Heart right ventricle (tissue), 16 donors: ENCODE measurements at regions not wholly inside any gene's neighbourhood (a gene's known extent, or its start where the extent isn't known, plus 50 kb on each side); places are given as distances from the start of the nearest gene placed in this dataset.
"Not testable (repeated sequence)": the region's sequence is repeated elsewhere in the genome, so short reads cannot be mapped to it uniquely, and the experiment has no call there.

Source experiments
- ATAC-seq, 8 donors: fragments of 200-7000 bp; cut with Tn5 transposase; one replicate each; pipeline ENCODE4 v1.9.1; 2020; ENCODE audit warnings: mild to moderate bottlenecking in 8 of 8, moderate library complexity in 8 of 8, moderate number of reproducible peaks in 1 of 8
- DNase-seq, 2 donors: peaks; one replicate each; pipeline ENCODE4 v3.0.0-alpha.2; 2020
- H3K27ac ChIP-seq, 10 donors: fragments of 200-600 bp; sonication (generic) in 2 of 10; one replicate each; pipeline versions ENCODE4 v1.5.0 to v1.8.0; 2020 to 2022; ENCODE audit warnings: mild to moderate bottlenecking in 3 of 10
- H3K27me3 ChIP-seq, 7 donors: fragments of 200-600 bp; one replicate each; pipeline ENCODE4 v1.8.0; 2021 to 2022; ENCODE audit warnings: mild to moderate bottlenecking in 2 of 7
- H3K36me3 ChIP-seq, 9 donors: fragments of 200-600 bp; sonication (generic) in 1 of 9; one replicate each; pipeline versions ENCODE4 v1.5.0 to v1.8.0; 2020 to 2022; ENCODE audit warnings: mild to moderate bottlenecking in 2 of 9
- H3K4me1 ChIP-seq, 9 donors: fragments of 200-600 bp; sonication (generic) in 1 of 9; one replicate each; pipeline versions ENCODE4 v1.5.0 to v1.8.0; 2020 to 2022; ENCODE audit warnings: mild to moderate bottlenecking in 4 of 9
- H3K4me3 ChIP-seq, 10 donors: fragments of 200-600 bp; sonication (generic) in 2 of 10; one replicate each; pipeline versions ENCODE4 v1.5.0 to v1.8.0; 2020 to 2022; ENCODE audit warnings: mild to moderate bottlenecking in 7 of 10, moderate library complexity in 2 of 10
- H3K9me3 ChIP-seq, 11 donors: fragments of 200-600 bp in 10 of 11; sonication (generic) in 2 of 11; one replicate each; pipeline versions ENCODE4 v1.5.0 to v1.8.0; 2013 to 2022; ENCODE audit warnings: mild to moderate bottlenecking in 2 of 11, control low read depth in 1 of 11, moderate library complexity in 1 of 11
- WGBS, 2 donors: extraction: QIAGEN DNeasy Blood & Tissue Kit; methylation state at CpG; one replicate each; pipeline ENCODE4 v1.1.7; 2013; ENCODE audit warnings: inconsistent platforms in 1 of 2; 5-methylcytosine and 5-hydroxymethylcytosine counted together
- intact Hi-C, 10 donors: fragments of 100-400 bp; cut with DNase I; formaldehyde crosslinking; loops; one replicate each; pipeline versions ENCODE4 v1.11.1 to v1.14.2; 2022
- TF ChIP-seq, protein P1 (sequence below), 9 donors: fragments of 200-600 bp; sonication (generic) in 2 of 9; IDR thresholded peaks; one replicate each; pipeline versions ENCODE4 v1.5.0 to v1.8.0; 2021 to 2022; ENCODE audit warnings: antibody characterized with exemption in 9 of 9, mild to moderate bottlenecking in 5 of 9, moderate library complexity in 1 of 9
- donor health status: Arrhythmogenic right ventricular cardiomyopathy.
- donor health status: ischemic (EF 13 %, LVEDD 7.1; RV severe dilation, severe dysfunction).
- donor health status: healthy with polysubstance abuse.
- donor health status: DM: no; HTN: yes; CAD: no.
- donor health status: DM: no; HTN: no; CAD: no.
- donor health status: ischemic (EF 25% LVEDD 6.9; RV normal size, moderate dysfunction).
- donor health status: ischemic (EF 25% LVEDD 5.7; RV mildly dilated, moderate dysfunction).
- donor health status: healthy.
- donor health status: DM: yes; HTN: yes; CAD: no.
- donor health status: Ischemic cardiomyopathy.
- donor health status: ischemic (EF 35%, LVEDD 5.7; RV mildly dilated, moderate dysfunction).
- donor health status: nonischemic (EF 11% LVEDD 7.7; RV severe dilation, severe dysfunction).
- donor health status: DM: yes; HTN: yes; CAD: no.
- donor health status: PGD.
- donor health status: ischemic (EF 29% LVEDD 5.4; RV normal size, mild dysfunction).
- donor health status: nonischemic (EF 23%, LVEDD 6.1; RV moderate dilation, normal function).

DNA sequence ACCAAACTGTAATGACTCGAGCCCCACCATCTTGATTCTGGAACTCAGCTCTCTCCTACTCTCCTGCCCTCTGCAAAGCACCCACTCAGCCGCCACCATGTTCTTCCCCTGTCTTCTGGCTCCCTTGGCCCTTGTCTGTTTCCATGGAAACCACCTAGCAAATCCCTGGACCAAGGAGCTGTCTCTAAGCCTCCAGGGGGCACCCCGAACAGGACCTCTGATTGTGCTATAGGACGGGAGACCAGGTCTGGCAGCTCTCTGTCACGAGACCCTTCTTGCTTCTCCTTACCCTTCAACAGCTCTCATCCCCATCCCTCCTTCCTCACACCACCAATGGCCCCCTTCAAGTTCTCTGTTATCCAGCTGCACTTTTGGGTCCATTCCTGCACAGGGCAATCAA is 277.7 kb upstream of the ZNF507 start:
- Histone ChIP-seq H3K27ac (no peak overlapping the region), H3K4me1 (peaks cover 0 to 8% (median 0%) of the 10 kb centered on the region in 9 donors), H3K9me3 (no peaks in the 10 kb centered on the region), H3K36me3 (no peaks in the 10 kb centered on the region), H3K4me3 (no peak overlapping the region), H3K27me3 (no peaks in the 10 kb centered on the region)
- intact Hi-C loops, result no loop called here
- no peak for DNase-seq
- WGBS, 2 donors, result 42 to 57% methylated on average over 5 of the region's 5 CpGs
- no peak for ATAC-seq
- TF ChIP-seq, protein P1, sequence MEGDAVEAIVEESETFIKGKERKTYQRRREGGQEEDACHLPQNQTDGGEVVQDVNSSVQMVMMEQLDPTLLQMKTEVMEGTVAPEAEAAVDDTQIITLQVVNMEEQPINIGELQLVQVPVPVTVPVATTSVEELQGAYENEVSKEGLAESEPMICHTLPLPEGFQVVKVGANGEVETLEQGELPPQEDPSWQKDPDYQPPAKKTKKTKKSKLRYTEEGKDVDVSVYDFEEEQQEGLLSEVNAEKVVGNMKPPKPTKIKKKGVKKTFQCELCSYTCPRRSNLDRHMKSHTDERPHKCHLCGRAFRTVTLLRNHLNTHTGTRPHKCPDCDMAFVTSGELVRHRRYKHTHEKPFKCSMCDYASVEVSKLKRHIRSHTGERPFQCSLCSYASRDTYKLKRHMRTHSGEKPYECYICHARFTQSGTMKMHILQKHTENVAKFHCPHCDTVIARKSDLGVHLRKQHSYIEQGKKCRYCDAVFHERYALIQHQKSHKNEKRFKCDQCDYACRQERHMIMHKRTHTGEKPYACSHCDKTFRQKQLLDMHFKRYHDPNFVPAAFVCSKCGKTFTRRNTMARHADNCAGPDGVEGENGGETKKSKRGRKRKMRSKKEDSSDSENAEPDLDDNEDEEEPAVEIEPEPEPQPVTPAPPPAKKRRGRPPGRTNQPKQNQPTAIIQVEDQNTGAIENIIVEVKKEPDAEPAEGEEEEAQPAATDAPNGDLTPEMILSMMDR (IDR thresholded peaks at IDR 0.05), result no peak

DNA sequence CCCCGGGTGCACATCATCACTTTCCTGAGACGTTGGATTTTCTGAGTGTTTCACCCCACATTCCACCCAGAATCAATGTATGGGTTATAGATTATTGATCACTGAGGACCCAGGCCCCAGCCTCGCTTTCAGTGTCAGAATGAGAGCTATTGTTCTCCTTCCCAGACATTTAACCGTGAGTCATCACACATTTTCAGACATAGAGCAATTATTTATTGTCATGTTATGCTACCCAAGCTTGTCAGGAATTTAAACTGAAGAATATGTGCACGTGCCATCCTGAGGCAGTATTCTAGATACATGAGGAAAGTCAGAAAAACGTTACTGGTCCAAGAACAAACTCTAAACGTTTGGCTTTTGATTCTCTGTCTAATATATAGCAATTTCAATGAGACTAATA is 276.6 kb upstream of the ZNF507 start:
- 61 to 74% methylated on average over 7 of the region's 7 CpGs for WGBS, 2 donors
- no peaks in the 10 kb centered on the region for H3K9me3 ChIP-seq
- intact Hi-C loops, result no loop called here
- DNase-seq (no peak), ATAC-seq (no peak)
- TF ChIP-seq, protein P1 (IDR thresholded peaks at IDR 0.05), result no peak
- H3K27me3 ChIP-seq, result no peaks in the 10 kb centered on the region
- H3K4me1 ChIP-seq, result peaks cover 0 to 4% (median 0%) of the 10 kb centered on the region in 9 donors
- H3K36me3 ChIP-seq, result no peaks in the 10 kb centered on the region
- H3K4me3 ChIP-seq, result no peak overlapping the region
- no peak overlapping the region for H3K27ac ChIP-seq

DNA sequence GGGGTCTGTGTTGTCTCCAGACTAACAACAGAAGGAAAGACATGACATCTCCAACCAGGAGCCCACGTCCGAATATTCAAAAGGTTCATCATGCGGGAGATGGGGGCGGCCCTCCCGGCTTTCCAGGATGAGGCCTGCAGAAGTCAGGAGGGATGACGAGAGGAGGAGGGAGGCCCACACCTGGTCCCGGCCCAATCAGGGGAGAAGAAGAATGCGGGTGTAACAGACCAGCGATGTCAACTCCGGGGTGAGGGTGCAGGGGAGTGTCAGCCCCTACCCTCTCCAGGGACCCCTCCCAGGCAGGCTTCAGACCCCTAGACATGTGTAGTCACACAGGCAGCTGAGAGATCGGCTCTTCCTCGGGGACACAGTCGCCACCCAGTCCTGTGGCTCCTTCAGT is 275.3 kb upstream of the ZNF507 start:
- no peaks in the 10 kb centered on the region for H3K27me3 ChIP-seq
- TF ChIP-seq, protein P1 (IDR thresholded peaks at IDR 0.05), result no peak
- intact Hi-C loops, result no loop called here
- no peaks in the 10 kb centered on the region for H3K9me3 ChIP-seq
- H3K4me3 ChIP-seq, result no peak overlapping the region
- no peak for ATAC-seq
- H3K36me3 ChIP-seq, result no peaks in the 10 kb centered on the region
- no peaks in the 10 kb centered on the region for H3K4me1 ChIP-seq
- no peak overlapping the region for H3K27ac ChIP-seq
- no peak for DNase-seq
- WGBS, 2 donors, result 78 to 79% methylated on average over 13 of the region's 13 CpGs

DNA sequence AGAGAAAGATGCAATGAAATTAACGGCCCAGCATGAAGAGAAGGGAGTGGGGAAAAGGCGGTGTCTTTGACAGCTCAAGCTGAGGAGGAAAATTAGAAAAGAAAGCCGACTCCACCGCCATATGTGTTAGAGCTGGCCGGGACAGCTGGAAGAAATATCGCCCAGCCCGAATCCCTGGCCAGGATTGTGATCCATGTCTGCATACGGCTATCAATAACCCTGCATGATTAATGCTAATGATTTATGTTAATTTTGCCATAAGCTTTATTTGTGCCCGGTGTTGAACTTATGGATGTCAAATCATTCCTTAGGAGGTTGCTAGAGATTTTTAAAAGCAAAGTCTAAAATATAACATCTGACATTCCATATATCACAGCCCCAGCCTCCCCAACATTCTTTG is 263.4 kb upstream of the ZNF507 start:
- H3K36me3 ChIP-seq, result no peaks in the 10 kb centered on the region
- no peaks in the 10 kb centered on the region for H3K4me1 ChIP-seq
- H3K4me3 ChIP-seq, result no peak overlapping the region
- H3K27ac ChIP-seq, result no peak overlapping the region
- TF ChIP-seq, protein P1 (IDR thresholded peaks at IDR 0.05), result no peak
- DNase-seq (no peak), ATAC-seq (no peak)
- peaks cover 0 to 14% (median 0%) of the 10 kb centered on the region in 7 donors for H3K27me3 ChIP-seq
- intact Hi-C loops, result no loop called here
- H3K9me3 ChIP-seq, result peaks cover 0 to 2% (median 0%) of the 10 kb centered on the region in 11 donors
- WGBS, 2 donors, result 76 to 84% methylated on average over 9 of the region's 9 CpGs

DNA sequence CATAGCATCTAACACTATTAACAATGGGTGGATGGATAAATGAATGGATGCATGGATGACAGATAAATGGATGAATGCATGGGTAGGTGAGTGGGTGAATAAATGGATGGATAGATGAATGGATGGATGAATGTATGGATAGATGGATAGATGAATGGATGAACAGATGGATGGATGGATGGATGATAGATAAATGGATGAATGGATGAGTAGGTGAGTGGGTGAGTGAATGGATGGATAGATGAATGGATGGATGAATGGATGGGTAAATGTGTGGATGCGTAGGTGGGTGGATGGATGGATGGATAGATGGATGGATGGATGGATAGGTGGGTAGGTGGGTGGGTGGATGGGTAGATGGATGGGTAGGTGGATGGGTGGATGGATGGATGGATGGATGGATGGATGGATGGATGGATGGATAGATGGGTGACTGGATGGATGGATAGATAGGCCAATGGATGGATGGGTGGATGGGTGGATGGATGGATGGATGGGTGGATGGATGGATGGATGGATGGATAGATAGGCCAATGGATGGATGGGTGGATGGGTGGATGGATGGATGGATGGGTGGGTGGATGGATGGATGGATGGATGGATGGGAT is 260.6 kb upstream of the ZNF507 start:
- H3K36me3 ChIP-seq, H3K4me3 ChIP-seq, intact Hi-C loops, H3K27ac ChIP-seq, H3K4me1 ChIP-seq, H3K9me3 ChIP-seq, ATAC-seq, DNase-seq: not testable (repeated sequence)
- WGBS, 2 donors, result 92 to 94% methylated on average over 1 of the region's 1 CpG
- H3K27me3 ChIP-seq, result peaks cover 0 to 14% (median 0%) of the 10 kb centered on the region in 7 donors
